Stimulated activated naive B cell treated with anti-CD40 and anti-IgM and Interleukin-4, amounts not matched to agents 10 μg/mL and 1 μg/mL and 100 μg/mL, for 72 hours (primary cell): ENCODE measurements at regions not wholly inside any gene's neighbourhood (a gene's known extent, or its start where the extent isn't known, plus 50 kb on each side); places are given as distances from the start of the nearest gene placed in this dataset.
"Not testable (repeated sequence)": the region's sequence is repeated elsewhere in the genome, so short reads cannot be mapped to it uniquely, and the experiment has no call there.

Experiments used
- ATAC-seq, 2 donors: fragments of 150-1000 bp; cut with Tn5 transposase; replicated peaks; 2 replicates each; pipeline ENCODE4 v1.10.0; 2021; ENCODE audit warnings: moderate library complexity in 1 of 2
- DNase-seq: peaks from one replicate; pipeline ENCODE4 v3.0.0; 2021
- H3K27ac Mint-ChIP-seq: one replicate; pipeline ENCODE4 v1.8.0; 2022; ENCODE audit warnings: mild to moderate bottlenecking, mixed read lengths
- H3K27me3 Mint-ChIP-seq, 2 donors: one replicate each; pipeline ENCODE4 v1.8.0; 2022; ENCODE audit warnings: mixed read lengths in 2 of 2
- H3K36me3 Mint-ChIP-seq, 2 donors: one replicate each; pipeline ENCODE4 v1.8.0; 2022; ENCODE audit warnings: mixed read lengths in 2 of 2, mild to moderate bottlenecking in 1 of 2
- H3K4me1 Mint-ChIP-seq, 2 donors: one replicate each; pipeline ENCODE4 v1.8.0; 2022; ENCODE audit warnings: mixed read lengths in 2 of 2, mild to moderate bottlenecking in 1 of 2
- H3K4me3 Mint-ChIP-seq, 2 donors: one replicate each; pipeline ENCODE4 v1.8.0; 2022; ENCODE audit warnings: mild to moderate bottlenecking in 2 of 2, mixed read lengths in 2 of 2, moderate library complexity in 1 of 2
- H3K9me3 Mint-ChIP-seq, 2 donors: one replicate each; pipeline ENCODE4 v1.8.0; 2022; ENCODE audit warnings: mixed read lengths in 2 of 2, mild to moderate bottlenecking in 1 of 2

- Mint-ChIP-seq H3K27me3 (no peaks in the 10 kb centered on the region), H3K36me3 (no peaks in the 10 kb centered on the region), H3K9me3 (no peaks in the 10 kb centered on the region), H3K4me3 (no peak overlapping the region), H3K27ac (no peak overlapping the region), H3K4me1 (no peaks in the 10 kb centered on the region)
- DNase-seq (no peak), ATAC-seq (no peak)
These were observed 359.0 kb upstream of the ANKRD30A start for GRCh38 chr10:36766415-36766810.

DNA sequence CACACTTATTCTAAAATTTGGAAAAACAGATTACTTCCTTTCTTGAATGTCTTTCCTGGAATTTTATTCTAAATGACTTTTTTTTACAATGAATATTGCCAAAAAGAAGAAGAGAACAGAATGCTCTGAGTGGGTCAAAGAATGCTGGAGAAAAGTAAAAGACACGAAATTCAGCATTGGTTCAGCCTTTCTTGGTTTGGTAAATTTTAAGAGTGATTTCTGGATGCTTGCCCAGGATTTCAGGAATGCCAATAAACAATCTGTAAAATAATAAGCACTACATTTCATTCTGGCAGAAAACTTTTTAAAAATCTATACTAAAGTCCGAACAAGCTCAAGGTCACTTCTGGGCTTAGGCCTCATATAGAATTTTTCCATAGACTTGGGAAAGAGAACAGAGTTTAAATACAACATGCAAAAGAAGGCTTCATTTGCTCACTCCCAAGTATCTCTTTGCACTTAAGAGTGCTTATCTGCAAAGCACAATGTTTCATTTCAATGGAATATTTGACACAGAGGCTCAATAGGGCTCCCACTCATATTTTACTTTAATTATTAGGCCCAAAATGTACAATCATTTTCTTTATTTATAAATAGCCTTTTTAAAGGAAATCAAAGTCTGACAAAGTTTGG lies 359.5 kb upstream of the ANKRD30A start:
- DNase-seq: no peak
- Mint-ChIP-seq H3K4me1 (no peaks in the 10 kb centered on the region), H3K27ac (no peak overlapping the region), H3K36me3 (no peaks in the 10 kb centered on the region), H3K9me3 (no peaks in the 10 kb centered on the region), H3K27me3 (no peaks in the 10 kb centered on the region), H3K4me3 (no peak overlapping the region)
- ATAC-seq: no peak

- H3K4me1 Mint-ChIP-seq: no peaks in the 10 kb centered on the region
- ATAC-seq: no peak
These were observed 360.6 kb upstream of the ANKRD30A start for GRCh38 chr10:36764823-36765222.

GRCh38 chr10:36761121-36761520 lies 364.3 kb upstream of the ANKRD30A start:
- H3K4me1 Mint-ChIP-seq: no peaks in the 10 kb centered on the region
- DNase-seq: no peak
- no peaks in the 10 kb centered on the region for H3K36me3 Mint-ChIP-seq
- H3K4me3 Mint-ChIP-seq: no peak overlapping the region
- no peak for ATAC-seq
- H3K9me3 Mint-ChIP-seq: no peaks in the 10 kb centered on the region
- no peaks in the 10 kb centered on the region for H3K27me3 Mint-ChIP-seq
- no peak overlapping the region for H3K27ac Mint-ChIP-seq

More at GRCh38 chr10:36764823-36765222, 360.6 kb upstream of the ANKRD30A start:
- Mint-ChIP-seq H3K27ac (no peak overlapping the region), H3K9me3 (no peaks in the 10 kb centered on the region), H3K4me3 (no peak overlapping the region), H3K27me3 (no peaks in the 10 kb centered on the region), H3K36me3 (no peaks in the 10 kb centered on the region)
- DNase-seq: no peak

- no peaks in the 10 kb centered on the region for H3K27me3 Mint-ChIP-seq
- no peak overlapping the region for H3K27ac Mint-ChIP-seq
- DNase-seq (no peak), ATAC-seq (no peak)
- H3K9me3 Mint-ChIP-seq: no peaks in the 10 kb centered on the region
- no peaks in the 10 kb centered on the region for H3K36me3 Mint-ChIP-seq
- no peak overlapping the region for H3K4me3 Mint-ChIP-seq
- H3K4me1 Mint-ChIP-seq: no peaks in the 10 kb centered on the region
These were observed 366.1 kb upstream of the ANKRD30A start for GRCh38 chr10:36759141-36759805.

DNA sequence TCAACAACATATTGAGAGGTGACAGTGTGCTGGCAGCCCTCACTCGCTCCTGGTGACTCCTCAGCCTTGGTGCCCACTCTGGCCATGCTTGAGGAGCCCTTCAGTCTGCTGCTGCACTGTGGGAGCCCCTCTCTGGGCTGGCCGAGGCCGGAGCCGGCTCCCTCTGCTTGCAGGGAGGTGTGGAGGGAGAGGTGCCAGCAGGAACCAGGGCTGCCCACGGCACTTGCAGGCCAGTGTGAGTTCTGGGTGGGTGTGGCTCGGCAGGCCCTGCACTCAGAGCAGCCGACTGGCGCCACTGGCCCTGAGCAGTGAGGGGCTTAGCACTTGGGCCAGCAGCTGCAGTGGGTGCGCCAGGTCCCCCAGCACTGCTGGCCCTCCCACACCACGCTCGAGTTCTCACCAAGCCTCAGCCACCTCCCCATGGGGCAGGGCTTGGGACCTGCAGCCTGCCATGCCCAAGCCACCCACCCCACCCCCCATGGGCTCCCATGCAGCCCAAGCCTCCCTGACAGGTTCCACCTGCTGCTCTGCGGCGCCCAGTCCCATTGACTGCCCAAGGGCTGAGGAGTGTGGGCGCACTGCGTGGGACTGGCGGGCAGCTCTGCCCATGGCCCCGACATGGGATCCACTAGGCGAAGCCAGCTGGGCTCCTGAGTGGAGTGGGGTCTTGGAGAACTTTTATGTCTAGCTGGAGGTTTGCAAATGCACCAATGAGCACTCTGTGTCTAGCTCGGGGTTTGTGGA lies 377.1 kb upstream of the ANKRD30A start:
- DNase-seq (no peak), ATAC-seq (no peak)
- H3K9me3 Mint-ChIP-seq: peaks cover 0 to 2% of the 10 kb centered on the region in 2 donors

DNA sequence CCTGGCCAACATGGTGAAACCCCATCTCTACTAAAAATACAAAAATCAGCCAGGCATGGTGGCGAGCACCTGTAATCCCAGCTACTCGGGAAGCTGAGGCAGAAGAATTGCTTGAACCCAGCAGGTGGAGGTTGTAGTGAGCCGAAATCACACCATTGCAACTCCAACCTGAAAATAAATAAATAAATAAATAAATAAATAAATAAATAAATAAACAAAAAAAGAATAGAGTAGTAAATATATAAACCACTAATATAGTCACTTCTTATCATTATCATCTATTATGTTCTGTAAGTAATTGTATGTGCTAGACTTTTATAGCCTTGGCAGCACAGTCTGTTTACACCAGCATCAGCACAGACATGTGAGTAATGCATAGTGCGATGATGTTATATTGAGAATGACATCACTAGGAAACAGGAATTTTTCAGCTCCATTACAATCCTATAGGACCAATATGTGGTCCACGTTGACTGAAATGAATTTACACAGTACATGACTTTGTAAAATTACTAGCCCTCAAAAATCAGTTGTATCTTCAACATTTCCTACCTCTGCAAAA lies 385.4 kb upstream of the ANKRD30A start:
- no peaks in the 10 kb centered on the region for H3K36me3 Mint-ChIP-seq
- no peaks in the 10 kb centered on the region for H3K27me3 Mint-ChIP-seq
- ATAC-seq (no peak), DNase-seq (no peak)
- no peaks in the 10 kb centered on the region for H3K4me1 Mint-ChIP-seq
- no peak overlapping the region for H3K27ac Mint-ChIP-seq
- no peak overlapping the region for H3K4me3 Mint-ChIP-seq
- H3K9me3 Mint-ChIP-seq: no peaks in the 10 kb centered on the region

More for the DNA sequence above, 377.1 kb upstream of the ANKRD30A start:
- H3K36me3 Mint-ChIP-seq: no peaks in the 10 kb centered on the region
- H3K4me3 Mint-ChIP-seq: no peak overlapping the region
- no peaks in the 10 kb centered on the region for H3K27me3 Mint-ChIP-seq
- H3K27ac Mint-ChIP-seq: no peak overlapping the region
- peaks cover 3 to 5% of the 10 kb centered on the region in 2 donors for H3K4me1 Mint-ChIP-seq

GRCh38 chr10:36738738-36739431 lies 386.5 kb upstream of the ANKRD30A start:
- no peak overlapping the region for H3K4me3 Mint-ChIP-seq
- H3K27me3 Mint-ChIP-seq: no peaks in the 10 kb centered on the region
- H3K4me1 Mint-ChIP-seq: no peaks in the 10 kb centered on the region
- peaks cover under 1 to 1% of the 10 kb centered on the region in 2 donors for H3K9me3 Mint-ChIP-seq
- H3K27ac Mint-ChIP-seq: no peak overlapping the region
- ATAC-seq (no peak), DNase-seq (no peak)
- no peaks in the 10 kb centered on the region for H3K36me3 Mint-ChIP-seq

DNA sequence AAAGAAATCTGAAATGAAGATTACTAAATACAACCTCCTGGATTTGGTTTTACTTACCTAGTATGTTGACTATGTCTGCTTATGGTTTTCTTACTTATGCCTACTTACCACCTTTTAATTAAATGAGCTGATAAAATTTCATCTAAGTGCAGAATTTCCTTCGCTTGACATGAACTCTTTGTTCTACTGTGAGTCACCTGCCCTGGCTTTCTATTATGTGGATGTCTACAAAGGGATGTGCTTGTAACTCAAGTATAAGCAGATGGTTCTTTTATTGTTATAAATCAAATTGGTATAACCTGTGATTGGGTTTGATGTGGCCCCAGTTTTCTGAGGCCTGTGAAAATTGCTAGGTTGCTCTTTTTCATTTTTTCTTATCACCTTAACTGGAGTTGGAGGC lies 389.1 kb upstream of the ANKRD30A start:
- ATAC-seq: no peak
- no peaks in the 10 kb centered on the region for H3K36me3 Mint-ChIP-seq
- no peaks in the 10 kb centered on the region for H3K4me1 Mint-ChIP-seq
- DNase-seq: no peak
- no peak overlapping the region for H3K27ac Mint-ChIP-seq
- H3K4me3 Mint-ChIP-seq: no peak overlapping the region
- H3K27me3 Mint-ChIP-seq: no peaks in the 10 kb centered on the region
- peaks cover 3% of the 10 kb centered on the region in 2 donors for H3K9me3 Mint-ChIP-seq

GRCh38 chr10:36734590-36734989 lies 390.8 kb upstream of the ANKRD30A start:
- H3K4me3 Mint-ChIP-seq, H3K27ac Mint-ChIP-seq, H3K36me3 Mint-ChIP-seq, H3K9me3 Mint-ChIP-seq, H3K27me3 Mint-ChIP-seq, ATAC-seq, H3K4me1 Mint-ChIP-seq, DNase-seq: not testable (repeated sequence)

GRCh38 chr10:36730316-36730715 lies 395.1 kb upstream of the ANKRD30A start:
- Mint-ChIP-seq H3K4me3 (no peak overlapping the region), H3K27ac (no peak overlapping the region), H3K4me1 (no peaks in the 10 kb centered on the region), H3K9me3 (peaks cover 3% of the 10 kb centered on the region in 2 donors), H3K27me3 (peaks cover 0 to 4% of the 10 kb centered on the region in 2 donors), H3K36me3 (no peaks in the 10 kb centered on the region)
- DNase-seq: no peak
- ATAC-seq: no peak

GRCh38 chr10:36728626-36729025 lies 396.8 kb upstream of the ANKRD30A start:
- no peaks in the 10 kb centered on the region for H3K36me3 Mint-ChIP-seq
- no peak for DNase-seq
- H3K4me1 Mint-ChIP-seq: no peaks in the 10 kb centered on the region
- no peak for ATAC-seq
- H3K4me3 Mint-ChIP-seq: no peak overlapping the region
- H3K27ac Mint-ChIP-seq: no peak overlapping the region
- peaks cover 0 to 4% of the 10 kb centered on the region in 2 donors for H3K27me3 Mint-ChIP-seq
- peaks cover under 1% of the 10 kb centered on the region in 2 donors for H3K9me3 Mint-ChIP-seq

DNA sequence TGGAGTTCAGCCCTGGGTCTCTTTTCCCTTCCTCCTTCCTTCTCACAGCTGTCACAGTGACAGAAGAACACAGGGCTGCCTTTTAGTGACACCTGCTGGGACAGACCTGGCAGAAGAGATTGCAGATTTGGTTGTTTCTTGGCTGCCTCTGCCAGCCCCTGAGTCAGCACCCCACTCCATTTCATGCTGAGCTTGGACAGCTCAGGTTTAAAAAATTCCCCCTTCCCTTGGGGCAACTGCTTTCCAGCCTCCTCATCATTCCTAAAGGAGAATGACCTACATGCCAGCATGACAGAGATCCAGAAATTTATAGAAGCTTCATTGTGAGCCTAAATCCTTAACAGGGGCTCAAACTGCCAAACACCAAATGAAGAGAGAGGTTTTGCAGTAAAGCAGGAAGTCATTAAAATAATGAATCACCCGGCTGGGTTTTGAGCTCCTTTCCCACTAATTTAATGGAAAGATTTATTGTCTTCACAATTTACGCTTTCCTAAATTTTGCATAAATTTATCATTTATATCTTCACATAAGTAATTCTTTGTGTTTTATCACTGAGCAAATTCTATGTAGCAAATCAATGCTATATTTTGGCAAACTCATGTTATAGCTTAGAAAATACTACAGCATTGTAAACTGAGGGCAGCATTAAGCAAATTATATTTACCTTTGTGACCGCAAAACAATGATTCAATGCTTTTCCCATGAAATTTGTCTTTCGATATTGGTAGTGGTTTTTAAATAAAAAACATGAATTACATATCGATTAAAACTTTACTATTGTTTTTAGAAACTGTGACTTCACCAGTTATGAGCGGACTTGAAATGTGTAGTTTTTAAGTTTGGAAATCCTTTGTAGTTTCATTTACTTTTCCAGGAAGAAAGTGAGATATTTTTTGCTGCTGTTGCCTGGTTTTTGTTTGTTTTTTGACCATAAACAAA lies 399.5 kb upstream of the ANKRD30A start:
- Mint-ChIP-seq H3K9me3 (no peaks in the 10 kb centered on the region), H3K27me3 (peaks cover 0 to 4% of the 10 kb centered on the region in 2 donors), H3K4me1 (no peaks in the 10 kb centered on the region), H3K4me3 (no peak overlapping the region), H3K36me3 (no peaks in the 10 kb centered on the region), H3K27ac (no peak overlapping the region)
- DNase-seq: no peak
- ATAC-seq: peak; percentile 57 to 73
